ENCODE measurements at regions not wholly inside any gene's neighbourhood (a gene's known extent, or its start where the extent isn't known, plus 50 kb on each side); places are given as distances from the start of the nearest gene placed in this dataset.

- DNase-seq (ENCODE audit: low spot score), result no peak
Observed at GRCh38 chr10:107443813-107444212, 279.3 kb upstream of the SORCS1 start.

- DNase-seq (ENCODE audit: low spot score), result no peak
Observed at GRCh38 chr10:107443326-107443725, 278.8 kb upstream of the SORCS1 start.

- peak; percentile 14 for DNase-seq (ENCODE audit: low spot score)
Observed at GRCh38 chr10:107442035-107442505, 277.6 kb upstream of the SORCS1 start.

GRCh38 chr10:107440741-107441140 lies 276.2 kb upstream of the SORCS1 start:
- no peak for DNase-seq (ENCODE audit: low spot score)

- no peak for DNase-seq (ENCODE audit: low spot score)
Observed at GRCh38 chr10:107437921-107438320, 273.4 kb upstream of the SORCS1 start.

GRCh38 chr10:107436568-107436967 lies 272.1 kb upstream of the SORCS1 start:
- DNase-seq (ENCODE audit: low spot score), result no peak

- DNase-seq (ENCODE audit: low spot score), result no peak
Observed at GRCh38 chr10:107434854-107435253, 270.3 kb upstream of the SORCS1 start.

GRCh38 chr10:107434201-107434600 lies 269.7 kb upstream of the SORCS1 start:
- DNase-seq (ENCODE audit: low spot score), result no peak

GRCh38 chr10:107433605-107434004 lies 269.1 kb upstream of the SORCS1 start:
- no peak for DNase-seq (ENCODE audit: low spot score)

GRCh38 chr10:107430446-107430845 lies 265.9 kb upstream of the SORCS1 start:
- no peak for DNase-seq (ENCODE audit: low spot score)

- DNase-seq (ENCODE audit: low spot score), result no peak
Observed at GRCh38 chr10:107427016-107427415, 262.5 kb upstream of the SORCS1 start.

GRCh38 chr10:107425931-107426553 lies 261.5 kb upstream of the SORCS1 start:
- DNase-seq (ENCODE audit: low spot score), result no peak

- DNase-seq (ENCODE audit: low spot score), result no peak
Observed at GRCh38 chr10:107424628-107425027, 260.1 kb upstream of the SORCS1 start.

GRCh38 chr10:107423903-107424302 lies 259.4 kb upstream of the SORCS1 start:
- DNase-seq (ENCODE audit: low spot score), result no peak

GRCh38 chr10:107422681-107423080 lies 258.2 kb upstream of the SORCS1 start:
- no peak for DNase-seq (ENCODE audit: low spot score)

GRCh38 chr10:107420196-107420595 lies 255.7 kb upstream of the SORCS1 start:
- DNase-seq (ENCODE audit: low spot score), result no peak

- DNase-seq (ENCODE audit: low spot score), result no peak
Observed at GRCh38 chr10:107418085-107418806, 253.7 kb upstream of the SORCS1 start.

- no peak for DNase-seq (ENCODE audit: low spot score)
Observed at GRCh38 chr10:107417446-107417845, 252.9 kb upstream of the SORCS1 start.

GRCh38 chr10:107415446-107415845 lies 250.9 kb upstream of the SORCS1 start:
- no peak for DNase-seq (ENCODE audit: low spot score)

GRCh38 chr10:107413971-107414370 lies 249.5 kb upstream of the SORCS1 start:
- no peak for DNase-seq (ENCODE audit: low spot score)

- no peak for DNase-seq (ENCODE audit: low spot score)
Observed at GRCh38 chr10:107409522-107409921, 245.0 kb upstream of the SORCS1 start.

- DNase-seq (ENCODE audit: low spot score), result no peak
Observed at GRCh38 chr10:107398115-107398514, 233.6 kb upstream of the SORCS1 start.

GRCh38 chr10:107391901-107392300 lies 227.4 kb upstream of the SORCS1 start:
- no peak for DNase-seq (ENCODE audit: low spot score)

GRCh38 chr10:107390563-107390962 lies 226.1 kb upstream of the SORCS1 start:
- DNase-seq (ENCODE audit: low spot score), result no peak

All from AG08396 (cell line).